GM21390 (cell line): ENCODE measurements at regions not wholly inside any gene's neighbourhood (a gene's known extent, or its start where the extent isn't known, plus 50 kb on each side); places are given as distances from the start of the nearest gene placed in this dataset.
"Not testable (repeated sequence)": the region's sequence is repeated elsewhere in the genome, so short reads cannot be mapped to it uniquely, and the experiment has no call there.

Experiments
- ATAC-seq: cut with Tn5 transposase; IDR thresholded peaks from one replicate; pipeline ENCODE4 v1.9.1; 2021; ENCODE audit not compliant: unreplicated experiment

- no peak for ATAC-seq
Observed at GRCh38 chr2:2779727-2780126, 448.7 kb upstream of the MYT1L start.

DNA sequence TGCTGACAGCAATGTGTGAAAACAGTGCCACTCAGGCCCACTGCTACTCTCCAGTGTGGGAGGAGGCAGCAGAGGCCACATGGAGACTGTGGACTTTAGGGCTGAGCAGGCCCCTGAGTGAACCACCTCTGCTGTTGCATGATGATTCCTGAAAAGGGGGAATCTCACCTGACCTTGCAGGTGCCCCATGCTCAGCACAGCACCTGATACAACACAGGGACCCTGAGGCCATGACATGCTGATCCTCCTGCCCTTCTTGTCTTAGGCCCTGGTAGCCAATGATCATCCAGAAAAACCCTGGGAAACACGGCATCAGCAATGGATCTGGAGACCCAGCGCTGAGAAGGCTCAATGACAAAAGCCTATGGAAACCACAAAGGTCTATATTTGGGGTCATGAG, 446.8 kb upstream of the MYT1L start:
- no peak for ATAC-seq

DNA sequence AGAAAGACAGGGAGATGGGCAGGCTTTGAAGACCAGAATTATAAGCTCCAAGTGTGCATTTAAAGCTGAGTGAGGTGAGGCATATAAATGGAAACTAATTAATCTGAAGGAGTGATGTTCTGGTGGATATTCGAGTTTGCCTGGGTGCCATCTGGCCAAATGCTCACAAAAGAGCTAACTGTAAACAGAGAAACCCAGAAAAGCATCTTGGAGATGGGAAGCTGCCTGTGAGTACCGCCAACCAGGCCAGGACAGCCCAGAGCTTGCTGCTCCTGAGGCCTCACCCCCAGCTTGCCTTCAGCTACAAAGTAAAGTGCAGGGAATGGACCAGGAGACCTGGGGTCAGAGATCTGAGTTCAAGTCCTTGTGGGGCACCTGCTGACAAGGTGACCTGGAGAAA, 446.1 kb upstream of the MYT1L start:
- no peak for ATAC-seq

DNA sequence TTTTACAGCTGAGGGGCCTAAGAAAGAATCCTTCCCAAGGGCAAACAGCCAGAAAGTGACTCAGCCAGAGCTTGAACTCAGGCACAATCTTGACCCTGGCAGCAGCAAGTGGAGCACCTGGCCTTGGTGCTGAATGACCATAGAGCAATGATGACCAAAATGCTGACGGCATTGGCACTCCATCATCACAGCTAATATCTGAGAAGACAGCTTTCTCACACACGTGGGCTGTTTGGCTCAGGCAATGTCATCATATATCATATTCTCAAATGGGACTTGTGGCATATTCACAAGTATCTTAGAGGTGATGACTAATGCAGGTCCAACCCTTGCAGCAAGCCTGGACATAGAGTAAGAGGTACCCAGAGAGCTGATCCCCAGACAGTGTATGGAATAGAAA, 443.9 kb upstream of the MYT1L start:
- no peak for ATAC-seq

- no peak for ATAC-seq
Observed at GRCh38 chr2:2773692-2774091, 442.6 kb upstream of the MYT1L start.

GRCh38 chr2:2773080-2773479, 442.0 kb upstream of the MYT1L start:
- not testable (repeated sequence) for ATAC-seq

GRCh38 chr2:2771721-2772411, 440.8 kb upstream of the MYT1L start:
- no peak for ATAC-seq

- ATAC-seq = no peak
Observed at GRCh38 chr2:2769481-2770431, 438.7 kb upstream of the MYT1L start.

DNA sequence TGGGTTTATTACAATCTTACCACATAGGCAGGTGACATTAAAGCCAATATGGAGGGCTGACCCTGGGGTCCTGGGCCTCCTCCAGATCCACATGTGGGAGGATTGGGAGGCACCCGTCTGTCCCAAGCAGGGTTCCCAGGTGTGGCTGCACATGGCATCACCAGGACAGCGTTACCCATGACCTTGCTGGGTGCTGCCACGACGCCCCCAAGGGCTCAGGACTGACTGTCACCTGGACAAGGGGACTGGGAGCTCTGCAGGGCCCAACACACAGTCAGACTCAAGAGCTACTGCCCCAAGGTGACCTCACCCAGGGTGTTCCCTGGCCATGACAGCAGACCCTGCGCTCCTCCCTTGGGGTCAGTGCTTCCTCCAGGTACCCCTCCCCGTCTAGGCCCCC, 437.4 kb upstream of the MYT1L start:
- ATAC-seq = no peak

DNA sequence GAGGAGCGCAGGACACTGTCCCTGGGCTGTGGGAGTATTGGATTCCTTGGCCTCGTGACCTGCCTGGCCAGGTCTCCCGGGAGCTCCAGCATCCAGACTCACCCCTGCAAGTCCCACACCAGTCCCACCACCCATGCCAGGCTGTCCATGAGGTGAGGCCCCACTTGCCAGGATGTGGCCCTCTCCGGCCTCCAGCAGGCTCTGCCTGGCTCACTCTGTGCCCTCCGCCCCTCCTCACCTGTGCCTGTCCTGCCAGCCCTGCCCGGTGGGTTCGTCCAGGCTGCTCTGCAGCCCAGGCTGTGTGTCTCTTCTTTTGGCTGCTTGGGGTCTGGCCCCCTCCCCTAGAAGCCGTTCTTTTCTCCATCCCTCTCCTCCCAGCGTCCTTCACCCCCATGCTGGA, 436.8 kb upstream of the MYT1L start:
- no peak for ATAC-seq

- no peak for ATAC-seq
Observed at GRCh38 chr2:2765839-2766495, 434.9 kb upstream of the MYT1L start.

DNA sequence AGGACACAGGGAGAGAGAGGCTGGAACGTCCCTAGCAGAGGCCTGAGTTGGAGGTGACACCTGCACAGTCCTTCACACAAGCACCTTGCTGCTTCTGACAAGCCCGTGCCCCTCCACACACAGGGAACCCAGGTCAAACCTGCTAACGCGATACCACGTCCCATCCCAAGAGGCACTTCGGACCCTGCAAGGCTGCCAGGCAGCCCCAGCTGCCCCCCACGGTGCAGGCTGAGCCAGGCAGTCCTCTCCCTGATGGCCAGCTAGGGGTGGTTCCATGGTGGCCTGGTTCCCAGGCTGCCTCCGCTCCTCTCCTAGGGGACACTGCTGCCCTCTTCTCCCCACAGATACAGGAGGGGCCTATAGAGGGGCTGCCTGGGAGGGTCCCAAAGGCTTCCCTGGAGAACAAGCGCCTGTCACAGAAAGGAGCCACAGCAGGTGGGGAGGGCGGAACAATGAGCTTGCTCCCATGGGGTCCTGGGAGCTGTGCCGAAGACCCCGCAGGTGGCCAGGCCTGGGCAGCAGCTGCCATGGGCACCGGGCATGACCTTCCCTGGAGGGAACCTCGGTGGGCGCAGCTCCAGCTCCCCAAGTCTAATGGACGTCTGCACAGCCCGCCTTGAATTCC, 434.2 kb upstream of the MYT1L start:
- ATAC-seq = no peak

- no peak for ATAC-seq
Observed at GRCh38 chr2:2764739-2765138, 433.7 kb upstream of the MYT1L start.

DNA sequence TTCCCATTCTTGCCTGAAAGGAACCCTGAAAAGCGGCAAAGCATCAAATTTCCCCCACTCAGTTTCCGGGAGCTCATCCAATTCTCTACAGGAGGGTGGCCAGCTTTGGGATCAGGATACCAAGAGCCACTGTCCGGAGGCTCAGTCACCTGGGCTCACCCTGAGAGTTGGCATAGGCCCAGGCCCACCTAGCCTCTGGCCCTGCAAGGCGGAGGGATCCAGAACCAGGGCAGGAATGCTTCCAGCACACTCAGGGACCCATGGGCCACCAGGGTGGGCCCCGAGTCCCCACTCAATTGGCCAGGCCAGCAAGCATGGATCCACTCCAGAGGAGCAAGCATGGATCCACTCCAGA, 432.9 kb upstream of the MYT1L start:
- no peak for ATAC-seq

- ATAC-seq = no peak
Observed at GRCh38 chr2:2763351-2764000, 432.4 kb upstream of the MYT1L start.

DNA sequence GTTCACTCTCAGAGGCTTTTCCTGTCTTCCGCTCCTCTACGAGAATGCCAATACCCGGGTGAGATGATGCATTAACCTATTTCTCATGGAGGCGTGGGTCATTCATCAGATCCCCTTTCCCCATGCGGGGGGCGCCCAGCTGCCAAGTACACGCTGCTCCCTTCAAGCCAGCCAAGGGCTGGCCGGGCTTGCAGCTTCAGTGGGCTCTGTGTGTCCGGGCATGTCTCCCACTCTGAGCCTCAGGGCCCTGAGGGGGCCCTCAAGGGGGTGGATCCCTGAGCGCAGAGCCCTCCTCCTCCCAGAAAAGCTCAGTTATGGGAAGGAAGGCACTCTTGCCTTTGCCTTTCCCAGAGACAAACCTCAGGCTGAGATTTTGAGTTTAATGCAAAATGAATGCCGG, 431.8 kb upstream of the MYT1L start:
- ATAC-seq = no peak

GRCh38 chr2:2762166-2762908, 431.3 kb upstream of the MYT1L start:
- ATAC-seq = no peak

DNA sequence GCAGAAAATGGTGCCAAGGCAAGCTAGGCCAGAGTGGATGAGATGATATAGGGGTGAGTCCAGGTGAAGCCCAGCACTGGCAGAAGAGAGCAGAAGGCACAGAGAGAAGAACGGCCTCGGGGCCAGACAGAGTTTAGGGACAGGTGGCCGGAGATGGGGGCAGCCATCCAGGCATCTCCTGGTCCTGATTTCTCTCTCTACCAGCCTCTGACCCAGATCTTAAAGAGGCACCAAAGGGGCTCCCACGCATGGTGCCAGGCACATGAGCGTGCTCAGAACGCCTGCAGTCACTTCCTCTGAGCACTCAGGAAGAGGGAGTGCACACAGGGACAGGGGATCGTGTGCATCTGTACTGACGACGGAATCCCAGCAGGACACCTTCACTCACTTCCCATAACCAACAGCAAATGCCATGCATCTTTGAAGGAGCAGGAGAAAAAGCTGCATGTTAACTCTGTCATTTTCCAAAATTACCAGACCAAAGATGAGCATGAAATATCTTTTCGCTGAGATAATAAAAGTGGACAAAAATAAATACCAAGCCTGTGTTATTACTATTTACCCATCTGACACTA, 427.8 kb upstream of the MYT1L start:
- ATAC-seq = no peak

- ATAC-seq = peak; percentile 85
Observed at GRCh38 chr2:2757764-2758163, 426.7 kb upstream of the MYT1L start.

DNA sequence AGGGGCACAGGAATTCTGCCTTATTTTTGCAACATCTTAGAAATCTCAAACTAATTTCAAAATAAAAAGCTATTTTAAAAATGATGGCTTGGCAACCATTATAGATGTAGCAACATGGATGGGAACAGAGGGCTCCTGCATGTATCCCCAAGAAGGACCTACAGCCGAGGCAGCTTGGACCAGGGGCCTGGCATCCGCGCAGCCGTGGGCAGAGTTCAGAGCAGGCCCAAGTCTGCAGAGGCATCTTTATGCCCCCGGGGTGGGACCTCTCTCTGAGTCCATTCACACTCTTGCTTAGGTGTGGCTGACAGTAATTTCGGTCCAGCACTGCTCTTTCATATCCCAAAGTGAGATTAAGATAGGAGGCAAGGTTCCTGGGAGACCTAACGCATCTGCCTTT, 425.8 kb upstream of the MYT1L start:
- no peak for ATAC-seq
